ENCODE measurements at regions not wholly inside any gene's neighbourhood (a gene's known extent, or its start where the extent isn't known, plus 50 kb on each side); places are given as distances from the start of the nearest gene placed in this dataset.
A peak's percentile ranks its signal among the peaks of the same experiment; 100 is the strongest.
"Not testable (repeated sequence)": the region's sequence is repeated elsewhere in the genome, so short reads cannot be mapped to it uniquely, and the experiment has no call there.

GRCh38 chr7:22066522-22066921 lies 120.8 kb upstream of the CDCA7L start:
- no peaks in the 10 kb centered on the region for H3K4me1 ChIP-seq
- no peak overlapping the region for H3K4me3 ChIP-seq
- peak; percentile 49 to 65 for DNase-seq (ENCODE audit: low spot score in 2 of 2)
- peaks cover 4% of the 10 kb centered on the region; the same call in 1 of the 2 replicates for H3K27me3 ChIP-seq (ENCODE audit: low read depth)
- in situ Hi-C loops (cut with MboI; ENCODE audit: low sequenced_read_pairs): no loop called here
- H3K36me3 ChIP-seq (replicated peaks): no peaks in the 10 kb centered on the region
- no peaks in the 10 kb centered on the region for H3K9me3 ChIP-seq

- H3K27me3 ChIP-seq (ENCODE audit: low read depth): peaks cover 4% of the 10 kb centered on the region; the same call in 1 of the 2 replicates
- no peaks in the 10 kb centered on the region for H3K9me3 ChIP-seq
- H3K4me1 ChIP-seq: no peaks in the 10 kb centered on the region; the same call in 1 of the 2 replicates
- no peak overlapping the region for H3K4me3 ChIP-seq
- DNase-seq (ENCODE audit: low spot score in 2 of 2): no peak
- no peaks in the 10 kb centered on the region for H3K36me3 ChIP-seq (replicated peaks)
- in situ Hi-C loops (cut with MboI; ENCODE audit: low sequenced_read_pairs): no loop called here
These were observed 119.1 kb upstream of the CDCA7L start for GRCh38 chr7:22064816-22065215.

GRCh38 chr7:22061775-22062174 lies 116.1 kb upstream of the CDCA7L start:
- Histone ChIP-seq H3K4me1 (no peaks in the 10 kb centered on the region; the same call in 1 of the 2 replicates), H3K9me3 (no peaks in the 10 kb centered on the region), H3K36me3 (replicated peaks) (no peaks in the 10 kb centered on the region), H3K27me3 (ENCODE audit: low read depth) (peaks cover 5% of the 10 kb centered on the region), H3K4me3 (no peak overlapping the region)
- no peak for DNase-seq (ENCODE audit: low spot score in 2 of 2)
- in situ Hi-C loops (cut with MboI; ENCODE audit: low sequenced_read_pairs): no loop called here

GRCh38 chr7:22060863-22061262 lies 115.2 kb upstream of the CDCA7L start:
- no peak overlapping the region for H3K4me3 ChIP-seq
- peaks cover 7% of the 10 kb centered on the region for H3K27me3 ChIP-seq (ENCODE audit: low read depth)
- H3K9me3 ChIP-seq: no peaks in the 10 kb centered on the region
- no peak for DNase-seq (ENCODE audit: low spot score in 2 of 2)
- no peaks in the 10 kb centered on the region; the same call in 1 of the 2 replicates for H3K4me1 ChIP-seq
- in situ Hi-C loops (cut with MboI; ENCODE audit: low sequenced_read_pairs): no loop called here
- H3K36me3 ChIP-seq (replicated peaks): no peaks in the 10 kb centered on the region

DNA sequence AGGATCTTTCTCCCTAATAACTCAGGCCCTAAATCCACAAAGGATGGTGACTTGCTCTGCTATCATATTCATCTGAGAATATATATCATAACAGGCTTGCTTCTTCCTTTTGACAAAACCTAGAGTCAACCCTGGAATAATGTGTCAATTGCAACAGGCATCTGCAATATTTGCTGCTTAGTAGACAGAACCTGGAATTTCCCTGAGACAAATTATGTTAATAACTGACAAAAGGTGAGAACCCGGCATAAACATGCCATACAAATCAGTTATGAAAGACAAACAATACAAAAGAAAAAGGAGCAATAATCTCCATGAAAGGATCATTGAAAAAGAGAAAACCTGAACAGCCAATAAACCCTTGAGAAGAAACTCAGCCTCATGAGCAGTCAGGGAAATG lies 114.5 kb upstream of the CDCA7L start:
- in situ Hi-C loops (cut with MboI; ENCODE audit: low sequenced_read_pairs): no loop called here
- no peaks in the 10 kb centered on the region for H3K9me3 ChIP-seq
- H3K27me3 ChIP-seq (ENCODE audit: low read depth): peaks cover 7% of the 10 kb centered on the region
- no peaks in the 10 kb centered on the region for H3K36me3 ChIP-seq (replicated peaks)
- no peaks in the 10 kb centered on the region; the same call in 1 of the 2 replicates for H3K4me1 ChIP-seq
- H3K4me3 ChIP-seq: no peak overlapping the region
- no peak for DNase-seq (ENCODE audit: low spot score in 2 of 2)

DNA sequence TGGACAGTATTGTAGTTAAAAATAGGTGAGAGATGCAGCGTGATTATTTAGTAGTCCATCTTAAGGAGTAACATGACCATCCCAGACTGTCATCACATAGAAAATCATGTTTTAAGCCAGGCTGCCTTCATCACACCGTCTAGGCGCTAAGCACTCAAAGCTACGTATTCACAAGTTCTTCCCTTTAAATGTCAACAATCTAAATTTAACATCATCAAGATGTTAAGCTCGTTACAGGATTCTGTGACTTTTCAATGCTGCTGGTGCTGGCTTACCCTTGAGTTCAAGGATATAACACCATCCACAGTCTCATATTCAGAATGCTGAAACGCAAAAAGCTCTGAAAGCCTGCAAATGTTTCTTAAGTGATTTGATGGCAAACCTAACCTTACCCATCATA lies 109.5 kb upstream of the CDCA7L start:
- Histone ChIP-seq H3K9me3 (no peaks in the 10 kb centered on the region), H3K27me3 (ENCODE audit: low read depth) (peaks cover 44% of the 10 kb centered on the region), H3K36me3 (replicated peaks) (no peaks in the 10 kb centered on the region), H3K4me3 (no peak overlapping the region), H3K4me1 (peaks cover 1% of the 10 kb centered on the region)
- DNase-seq (ENCODE audit: low spot score in 2 of 2): no peak
- in situ Hi-C loops (cut with MboI; ENCODE audit: low sequenced_read_pairs): no loop called here

- Histone ChIP-seq H3K36me3 (replicated peaks) (no peaks in the 10 kb centered on the region), H3K4me1 (peaks cover 11% of the 10 kb centered on the region), H3K9me3 (no peaks in the 10 kb centered on the region), H3K27me3 (ENCODE audit: low read depth) (peaks cover 44% of the 10 kb centered on the region), H3K4me3 (no peak overlapping the region)
- in situ Hi-C loops (cut with MboI; ENCODE audit: low sequenced_read_pairs): no loop called here
- DNase-seq (ENCODE audit: low spot score in 2 of 2): no peak
These were observed 107.1 kb upstream of the CDCA7L start for GRCh38 chr7:22052674-22053365.

DNA sequence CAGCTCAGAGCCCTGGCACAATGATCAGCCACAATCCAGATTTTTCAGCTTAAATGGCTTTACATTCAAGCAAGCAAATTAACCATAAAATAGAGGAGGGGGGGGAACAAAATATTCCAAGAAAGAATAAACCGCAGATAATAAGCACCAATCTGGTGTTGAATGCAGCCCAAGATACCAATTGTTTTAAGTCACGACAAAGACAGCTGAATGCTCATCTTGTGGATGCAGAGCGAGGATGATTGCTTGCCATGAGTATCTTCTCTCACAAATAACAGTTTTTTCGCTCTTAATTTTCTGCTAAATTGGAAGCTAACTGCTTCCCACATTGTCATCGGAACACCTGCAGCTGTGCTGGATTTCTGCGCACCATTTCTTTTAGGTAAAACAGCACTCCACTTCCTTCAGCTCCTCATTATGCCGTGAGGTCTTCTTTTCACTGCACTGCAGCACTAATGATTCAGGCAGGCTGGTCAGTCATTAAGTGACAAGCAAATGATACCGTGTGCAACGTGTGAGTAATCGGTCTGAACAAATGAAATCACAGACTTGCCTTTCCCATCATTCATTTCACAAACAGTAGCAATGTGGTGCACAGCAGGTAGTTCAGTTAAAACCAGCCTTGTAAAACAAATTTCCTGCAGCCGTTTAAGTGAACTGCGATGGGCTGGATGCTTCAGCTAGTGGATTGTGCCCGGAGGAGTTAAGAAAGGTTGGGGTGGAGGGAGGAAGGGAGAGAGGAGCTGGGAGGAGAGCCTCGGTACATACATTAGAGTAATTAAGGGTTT lies 106.4 kb upstream of the CDCA7L start:
- no peak overlapping the region for H3K4me3 ChIP-seq
- no peak for DNase-seq (ENCODE audit: low spot score in 2 of 2)
- in situ Hi-C loops (cut with MboI; ENCODE audit: low sequenced_read_pairs): no loop called here
- peaks cover 44% of the 10 kb centered on the region for H3K27me3 ChIP-seq (ENCODE audit: low read depth)
- no peaks in the 10 kb centered on the region for H3K9me3 ChIP-seq
- H3K36me3 ChIP-seq (replicated peaks): no peaks in the 10 kb centered on the region
- peaks cover 11% of the 10 kb centered on the region for H3K4me1 ChIP-seq

DNA sequence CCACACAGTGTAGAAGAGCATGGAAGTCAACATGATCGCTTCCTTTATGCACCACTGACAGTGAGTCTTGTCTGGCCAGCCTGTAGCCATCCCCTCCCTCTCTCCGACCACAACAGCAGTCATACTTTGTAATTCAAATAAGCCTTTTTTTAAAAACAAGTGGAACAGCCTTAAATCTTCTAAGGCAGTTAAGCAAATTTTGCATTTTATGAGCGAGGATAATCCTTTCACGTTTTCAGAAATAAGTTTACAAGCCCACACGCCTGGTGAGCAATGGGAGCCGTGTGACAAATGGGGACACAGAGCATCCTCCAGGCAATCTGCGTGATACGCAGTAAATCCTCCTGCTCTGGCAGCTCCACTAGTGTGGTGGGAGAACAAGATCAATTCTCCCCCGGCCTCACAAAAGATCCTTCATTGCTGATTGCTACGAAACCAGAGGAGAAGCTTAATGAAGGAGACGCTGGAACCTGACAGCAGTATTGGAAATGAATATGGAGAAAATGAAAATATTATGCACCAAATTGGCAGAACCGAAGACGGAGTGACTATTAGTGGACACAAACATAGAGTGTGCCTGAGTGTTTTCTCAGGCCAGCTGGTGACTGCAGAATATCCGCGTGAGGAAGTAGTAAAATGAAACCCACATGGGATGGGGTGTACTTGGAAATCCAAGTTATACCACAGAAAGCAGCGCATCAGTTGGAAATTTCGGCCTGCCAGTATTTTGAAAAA lies 104.2 kb upstream of the CDCA7L start:
- H3K4me1 ChIP-seq: peaks cover 11% of the 10 kb centered on the region
- DNase-seq (ENCODE audit: low spot score in 2 of 2): peak; percentile 80 to 95
- in situ Hi-C loops (cut with MboI; ENCODE audit: low sequenced_read_pairs): no loop called here
- no peaks in the 10 kb centered on the region for H3K36me3 ChIP-seq (replicated peaks)
- H3K9me3 ChIP-seq: no peaks in the 10 kb centered on the region
- H3K4me3 ChIP-seq: no peak overlapping the region
- H3K27me3 ChIP-seq (ENCODE audit: low read depth): peaks cover 40% of the 10 kb centered on the region

DNA sequence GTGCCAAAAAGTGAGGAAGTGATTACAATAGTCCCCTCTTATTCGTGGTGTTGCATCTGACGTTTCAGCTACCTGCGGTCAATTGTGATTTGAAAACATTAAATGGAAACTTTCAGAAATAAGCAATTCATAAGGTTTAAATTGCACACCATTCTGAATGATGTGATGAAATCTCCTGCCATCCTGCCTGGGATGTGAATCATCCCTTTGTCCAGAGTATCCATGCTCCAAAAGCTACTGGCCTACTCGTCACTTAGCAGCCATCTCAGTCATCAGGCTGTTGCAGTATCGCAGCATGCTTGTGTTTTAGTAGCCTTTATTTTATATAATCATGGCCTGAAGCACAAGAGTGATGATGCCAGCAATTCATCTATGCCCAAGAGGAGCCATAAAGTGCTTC lies 97.7 kb upstream of the CDCA7L start:
- in situ Hi-C loops (cut with MboI; ENCODE audit: low sequenced_read_pairs): no loop called here
- Histone ChIP-seq H3K36me3 (replicated peaks) (no peaks in the 10 kb centered on the region), H3K4me3 (no peak overlapping the region), H3K27me3 (ENCODE audit: low read depth) (peaks cover under 1% of the 10 kb centered on the region; the same call in 1 of the 2 replicates), H3K4me1 (no peaks in the 10 kb centered on the region), H3K9me3 (no peaks in the 10 kb centered on the region)
- no peak for DNase-seq (ENCODE audit: low spot score in 2 of 2)

GRCh38 chr7:22040923-22041595 lies 95.4 kb upstream of the CDCA7L start:
- in situ Hi-C loops (cut with MboI; ENCODE audit: low sequenced_read_pairs): no loop called here
- Histone ChIP-seq H3K4me1 (no peaks in the 10 kb centered on the region), H3K36me3 (replicated peaks) (no peaks in the 10 kb centered on the region), H3K27me3 (ENCODE audit: low read depth) (peaks cover 3% of the 10 kb centered on the region; the same call in 1 of the 2 replicates), H3K9me3 (no peaks in the 10 kb centered on the region), H3K4me3 (no peak overlapping the region)
- no peak for DNase-seq (ENCODE audit: low spot score in 2 of 2)

DNA sequence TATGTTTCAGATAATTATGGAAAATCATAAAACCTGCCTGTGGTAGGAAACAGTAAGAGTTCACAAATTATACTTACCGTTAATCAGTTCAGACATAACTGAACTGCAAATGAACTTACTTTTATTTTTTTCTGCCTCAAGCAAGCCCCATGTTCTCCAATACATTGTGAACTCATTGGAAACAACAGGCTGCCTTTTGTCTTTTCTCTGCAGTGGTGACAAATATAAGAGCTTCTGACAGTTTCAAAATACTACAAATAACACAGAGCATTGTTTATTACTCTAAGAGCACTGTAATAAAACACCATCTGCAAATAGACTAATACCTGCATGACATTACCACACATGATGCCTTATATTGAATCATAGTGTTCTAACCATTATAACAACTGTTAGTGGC lies 94.0 kb upstream of the CDCA7L start:
- DNase-seq (ENCODE audit: low spot score in 2 of 2): no peak
- Histone ChIP-seq H3K4me1 (no peaks in the 10 kb centered on the region), H3K36me3 (replicated peaks) (no peaks in the 10 kb centered on the region), H3K27me3 (ENCODE audit: low read depth) (peaks cover 3% of the 10 kb centered on the region; the same call in 1 of the 2 replicates), H3K4me3 (no peak overlapping the region), H3K9me3 (no peaks in the 10 kb centered on the region)
- in situ Hi-C loops (cut with MboI; ENCODE audit: low sequenced_read_pairs): no loop called here

DNA sequence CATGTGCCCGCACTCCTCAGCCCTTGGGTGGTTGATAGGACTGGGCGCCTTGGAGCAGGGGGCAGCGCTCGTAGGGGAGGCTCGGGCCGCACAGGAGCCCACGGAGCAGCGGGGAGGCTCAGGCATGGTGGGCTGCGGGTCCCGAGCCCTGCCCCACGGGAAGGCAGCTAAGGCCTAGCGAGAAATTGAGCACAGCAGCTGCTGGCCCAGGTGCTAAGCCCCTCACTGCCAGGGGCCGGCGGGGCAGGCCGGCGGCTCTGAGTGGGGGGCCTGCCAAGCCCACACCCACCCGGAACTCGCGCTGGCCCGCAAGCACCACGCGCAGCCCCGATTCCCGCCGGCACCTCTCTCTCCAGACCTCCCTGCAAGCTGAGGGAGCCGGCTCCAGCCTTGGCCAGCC lies 86.7 kb upstream of the CDCA7L start:
- H3K4me1 ChIP-seq; H3K4me3 ChIP-seq; H3K27me3 ChIP-seq (ENCODE audit: low read depth); DNase-seq (ENCODE audit: low spot score in 2 of 2); H3K9me3 ChIP-seq; in situ Hi-C loops (cut with MboI; ENCODE audit: low sequenced_read_pairs); H3K36me3 ChIP-seq (replicated peaks): not testable (repeated sequence)

Measured in HAP-1 (cell line).